ENCODE measurements at regions not wholly inside any gene's neighbourhood (a gene's known extent, or its start where the extent isn't known, plus 50 kb on each side); places are given as distances from the start of the nearest gene placed in this dataset.

GRCh38 chr2:83574614-83575013 is 884.5 kb downstream of the SUCLG1 start:
- TF ChIP-seq, protein P1, sequence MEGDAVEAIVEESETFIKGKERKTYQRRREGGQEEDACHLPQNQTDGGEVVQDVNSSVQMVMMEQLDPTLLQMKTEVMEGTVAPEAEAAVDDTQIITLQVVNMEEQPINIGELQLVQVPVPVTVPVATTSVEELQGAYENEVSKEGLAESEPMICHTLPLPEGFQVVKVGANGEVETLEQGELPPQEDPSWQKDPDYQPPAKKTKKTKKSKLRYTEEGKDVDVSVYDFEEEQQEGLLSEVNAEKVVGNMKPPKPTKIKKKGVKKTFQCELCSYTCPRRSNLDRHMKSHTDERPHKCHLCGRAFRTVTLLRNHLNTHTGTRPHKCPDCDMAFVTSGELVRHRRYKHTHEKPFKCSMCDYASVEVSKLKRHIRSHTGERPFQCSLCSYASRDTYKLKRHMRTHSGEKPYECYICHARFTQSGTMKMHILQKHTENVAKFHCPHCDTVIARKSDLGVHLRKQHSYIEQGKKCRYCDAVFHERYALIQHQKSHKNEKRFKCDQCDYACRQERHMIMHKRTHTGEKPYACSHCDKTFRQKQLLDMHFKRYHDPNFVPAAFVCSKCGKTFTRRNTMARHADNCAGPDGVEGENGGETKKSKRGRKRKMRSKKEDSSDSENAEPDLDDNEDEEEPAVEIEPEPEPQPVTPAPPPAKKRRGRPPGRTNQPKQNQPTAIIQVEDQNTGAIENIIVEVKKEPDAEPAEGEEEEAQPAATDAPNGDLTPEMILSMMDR (IDR thresholded peaks at IDR 0.05; ENCODE audit: poor library complexity): no peak
- TF ChIP-seq EZH2phosphoT487 (IDR thresholded peaks at IDR 0.05; ENCODE audit: low read depth, severe bottlenecking, unreplicated experiment) (no peak), EZH2 (IDR thresholded peaks at IDR 0.05; ENCODE audit: borderline replicate concordance) (no peak)
